Brain microvascular endothelial cell (primary cell): ENCODE measurements at regions not wholly inside any gene's neighbourhood (a gene's known extent, or its start where the extent isn't known, plus 50 kb on each side); places are given as distances from the start of the nearest gene placed in this dataset.

Experiments
- DNase-seq: peaks from one replicate; pipeline ENCODE4 v3.0.0-alpha.2; 2020
- H3K27ac ChIP-seq: fragments of 250-450 bp; sonication (Bioruptor Pico); 2 replicates; pipeline ENCODE4 v1.5.1; 2020; ENCODE audit warnings: mild to moderate bottlenecking, moderate library complexity
- H3K27me3 ChIP-seq: fragments of 250-450 bp; sonication (Bioruptor Pico); replicated peaks from 2 replicates; pipeline ENCODE4 v1.5.1; 2020; ENCODE audit warnings: mild to moderate bottlenecking
- H3K36me3 ChIP-seq: fragments of 250-450 bp; sonication (Bioruptor Pico); replicated peaks from 2 replicates; pipeline ENCODE4 v1.5.1; 2020; ENCODE audit warnings: mild to moderate bottlenecking
- H3K4me3 ChIP-seq: 2 replicates; pipeline ENCODE4 v1.5.1; 2011; ENCODE audit warnings: low read depth, mild to moderate bottlenecking, control low read depth, low read length, moderate library complexity
- in situ Hi-C: cut with HindIII; loops from 2 replicates; pipeline ENCODE4 v1.10.0; 2017; ENCODE audit warnings: low sequenced_read_pairs, low pct_ligation_motif_present
- TF ChIP-seq, protein P1 (sequence below): IDR thresholded peaks from 2 replicates; pipeline ENCODE4 v1.5.1; 2011; ENCODE audit warnings: low read depth, mild to moderate bottlenecking, moderate library complexity, low read length, control low read depth, inconsistent platforms; ENCODE audit errors: missing control alignments

DNA sequence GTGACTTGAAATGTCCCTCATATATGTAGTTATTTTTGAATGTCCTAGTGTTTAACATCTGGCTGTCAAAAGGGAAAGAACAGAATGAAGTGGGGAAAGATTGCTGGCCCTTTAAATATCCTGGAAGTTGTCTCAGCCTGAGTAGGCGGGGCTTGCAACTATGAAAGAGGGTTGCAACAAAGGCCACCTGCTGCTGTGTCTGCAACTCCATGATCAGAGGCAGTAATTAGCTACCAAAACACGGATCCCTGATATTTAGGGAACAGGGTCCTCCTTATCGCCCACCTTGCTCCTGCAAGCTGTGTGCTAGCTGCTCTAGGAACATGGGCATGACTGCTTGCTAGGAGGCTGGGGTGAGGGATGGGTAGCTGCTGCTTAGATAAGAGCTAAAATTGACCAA is 100.2 kb upstream of the CFAP20DC start:
- in situ Hi-C loops: no loop called here

GRCh38 chr3:59149166-59149565 is 99.3 kb upstream of the CFAP20DC start:
- DNase-seq: no peak
- in situ Hi-C loops: no loop called here
- Histone ChIP-seq H3K27ac (no peak overlapping the region), H3K27me3 (no peaks in the 10 kb centered on the region), H3K4me3 (no peak overlapping the region), H3K36me3 (no peaks in the 10 kb centered on the region)
- TF ChIP-seq, protein P1, sequence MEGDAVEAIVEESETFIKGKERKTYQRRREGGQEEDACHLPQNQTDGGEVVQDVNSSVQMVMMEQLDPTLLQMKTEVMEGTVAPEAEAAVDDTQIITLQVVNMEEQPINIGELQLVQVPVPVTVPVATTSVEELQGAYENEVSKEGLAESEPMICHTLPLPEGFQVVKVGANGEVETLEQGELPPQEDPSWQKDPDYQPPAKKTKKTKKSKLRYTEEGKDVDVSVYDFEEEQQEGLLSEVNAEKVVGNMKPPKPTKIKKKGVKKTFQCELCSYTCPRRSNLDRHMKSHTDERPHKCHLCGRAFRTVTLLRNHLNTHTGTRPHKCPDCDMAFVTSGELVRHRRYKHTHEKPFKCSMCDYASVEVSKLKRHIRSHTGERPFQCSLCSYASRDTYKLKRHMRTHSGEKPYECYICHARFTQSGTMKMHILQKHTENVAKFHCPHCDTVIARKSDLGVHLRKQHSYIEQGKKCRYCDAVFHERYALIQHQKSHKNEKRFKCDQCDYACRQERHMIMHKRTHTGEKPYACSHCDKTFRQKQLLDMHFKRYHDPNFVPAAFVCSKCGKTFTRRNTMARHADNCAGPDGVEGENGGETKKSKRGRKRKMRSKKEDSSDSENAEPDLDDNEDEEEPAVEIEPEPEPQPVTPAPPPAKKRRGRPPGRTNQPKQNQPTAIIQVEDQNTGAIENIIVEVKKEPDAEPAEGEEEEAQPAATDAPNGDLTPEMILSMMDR: no peak

More for the DNA sequence above, 100.2 kb upstream of the CFAP20DC start:
- Histone ChIP-seq H3K27ac (no peak overlapping the region), H3K36me3 (no peaks in the 10 kb centered on the region), H3K4me3 (no peak overlapping the region), H3K27me3 (no peaks in the 10 kb centered on the region)
- no peak for DNase-seq
- TF ChIP-seq, protein P1: no peak

DNA sequence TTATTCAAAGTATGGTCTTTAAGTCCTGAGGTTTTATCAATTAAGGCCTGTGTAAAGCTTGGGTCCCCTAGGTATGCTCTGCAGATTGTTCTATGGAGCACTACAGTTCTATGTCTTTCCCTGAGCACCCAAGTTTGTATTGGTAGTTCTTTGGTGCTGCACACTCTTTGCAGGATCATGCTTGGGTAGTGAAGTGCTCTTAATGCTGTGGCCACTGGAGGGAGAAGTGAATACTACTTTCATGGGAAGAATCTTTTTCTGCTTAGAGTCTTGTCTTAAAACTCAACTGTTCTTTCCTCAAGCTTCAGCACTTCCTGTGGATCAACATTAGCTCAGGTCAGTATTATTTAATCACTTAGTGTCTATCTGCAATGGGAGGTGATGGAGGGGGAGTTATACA is 93.6 kb upstream of the CFAP20DC start:
- in situ Hi-C loops: no loop called here
- TF ChIP-seq, protein P1: peak; percentile 45
- peak; percentile 5 for DNase-seq
- no peak overlapping the region for H3K4me3 ChIP-seq
- no peak overlapping the region for H3K27ac ChIP-seq
- no peaks in the 10 kb centered on the region for H3K36me3 ChIP-seq
- no peaks in the 10 kb centered on the region for H3K27me3 ChIP-seq

GRCh38 chr3:59142556-59142955 is 92.7 kb upstream of the CFAP20DC start:
- TF ChIP-seq, protein P1: no peak
- no peak for DNase-seq
- H3K4me3 ChIP-seq: no peak overlapping the region
- no peaks in the 10 kb centered on the region for H3K36me3 ChIP-seq
- H3K27ac ChIP-seq: no peak overlapping the region
- in situ Hi-C loops: no loop called here
- no peaks in the 10 kb centered on the region for H3K27me3 ChIP-seq

DNA sequence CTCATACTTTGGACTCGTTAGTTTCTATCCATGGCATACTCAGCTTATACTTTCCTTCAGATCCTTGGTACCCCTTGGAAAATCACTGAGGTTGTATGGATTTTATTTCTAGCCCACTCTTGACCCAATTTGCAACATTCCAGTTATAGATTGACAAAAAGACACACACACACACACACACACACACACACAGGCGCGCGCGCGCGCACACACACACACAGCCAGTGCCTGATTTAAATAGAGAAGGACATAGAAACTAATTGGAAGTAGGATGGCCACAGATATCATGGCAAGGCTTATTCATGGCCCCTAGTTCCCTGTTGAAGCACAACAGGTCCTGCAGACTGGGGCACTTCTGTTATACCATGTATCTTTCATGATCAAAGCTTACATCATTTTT is 89.1 kb upstream of the CFAP20DC start:
- Histone ChIP-seq H3K27me3 (no peaks in the 10 kb centered on the region), H3K36me3 (no peaks in the 10 kb centered on the region), H3K27ac (no peak overlapping the region), H3K4me3 (no peak overlapping the region)
- TF ChIP-seq, protein P1: no peak
- no peak for DNase-seq
- in situ Hi-C loops: no loop called here

- TF ChIP-seq, protein P1: no peak
- DNase-seq: no peak
Measured at GRCh38 chr3:59137415-59137814, 87.6 kb upstream of the CFAP20DC start.

More at GRCh38 chr3:59137415-59137814, 87.6 kb upstream of the CFAP20DC start:
- Histone ChIP-seq H3K27ac (no peak overlapping the region), H3K27me3 (no peaks in the 10 kb centered on the region), H3K36me3 (no peaks in the 10 kb centered on the region), H3K4me3 (no peak overlapping the region)
- in situ Hi-C loops: no loop called here
